HG03469 (cell line): ENCODE measurements at regions not wholly inside any gene's neighbourhood (a gene's known extent, or its start where the extent isn't known, plus 50 kb on each side); places are given as distances from the start of the nearest gene placed in this dataset.

Source experiments
- ATAC-seq: cut with Tn5 transposase; IDR thresholded peaks from one replicate; pipeline ENCODE4 v1.9.1; 2021; ENCODE audit warnings: mild to moderate bottlenecking, moderate library complexity, moderate number of reproducible peaks; ENCODE audit not compliant: unreplicated experiment

DNA sequence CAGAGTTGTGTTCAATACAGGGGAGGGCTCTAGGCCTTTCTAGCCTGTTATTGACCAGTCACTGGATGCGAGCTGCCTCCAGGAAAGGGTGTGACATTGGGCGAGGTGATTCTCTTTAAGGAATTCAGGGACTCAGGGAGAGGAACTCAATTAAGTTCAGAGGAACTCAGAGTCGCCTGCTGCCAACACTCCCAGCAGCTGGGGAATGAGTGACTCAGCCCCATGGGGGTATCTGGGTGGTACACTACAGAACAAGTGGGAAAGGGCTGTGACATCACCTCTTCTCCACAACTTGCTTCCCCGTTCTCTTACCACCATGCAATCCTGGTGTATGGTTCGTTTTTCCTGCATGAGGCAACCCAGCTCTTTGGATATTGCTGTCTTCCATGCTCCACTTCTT, 50.4 kb upstream of the CYRIA start:
- no peak for ATAC-seq
